GM21381 (cell line): ENCODE measurements at regions not wholly inside any gene's neighbourhood (a gene's known extent, or its start where the extent isn't known, plus 50 kb on each side); places are given as distances from the start of the nearest gene placed in this dataset.

ENCODE experiments used
- ATAC-seq: cut with Tn5 transposase; IDR thresholded peaks from one replicate; pipeline ENCODE4 v1.9.1; 2021; ENCODE audit warnings: mild to moderate bottlenecking, moderate library complexity; ENCODE audit not compliant: unreplicated experiment

- ATAC-seq: no peak
Measured at GRCh38 chr13:99717959-99718674, 216.8 kb downstream of the TM9SF2 start.

GRCh38 chr13:99709134-99709533 lies 207.9 kb downstream of the TM9SF2 start:
- no peak for ATAC-seq

- ATAC-seq: no peak
Measured at GRCh38 chr13:99704390-99704789, 203.1 kb downstream of the TM9SF2 start.

- ATAC-seq: no peak
Measured at GRCh38 chr13:99703908-99704307, 202.6 kb downstream of the TM9SF2 start.

GRCh38 chr13:99702687-99703319 lies 201.5 kb downstream of the TM9SF2 start:
- no peak for ATAC-seq

- no peak for ATAC-seq
Measured at GRCh38 chr13:99700468-99700867, 199.2 kb downstream of the TM9SF2 start.

GRCh38 chr13:99698816-99699099 lies 197.5 kb downstream of the TM9SF2 start:
- no peak for ATAC-seq

GRCh38 chr13:99698010-99698815 lies 196.9 kb downstream of the TM9SF2 start:
- no peak for ATAC-seq

- no peak for ATAC-seq
Measured at GRCh38 chr13:99695857-99696256, 194.6 kb downstream of the TM9SF2 start.

- no peak for ATAC-seq
Measured at GRCh38 chr13:99693852-99694611, 192.8 kb downstream of the TM9SF2 start.

GRCh38 chr13:99693351-99693750 lies 192.1 kb downstream of the TM9SF2 start:
- no peak for ATAC-seq

GRCh38 chr13:99692854-99693253 lies 191.6 kb downstream of the TM9SF2 start:
- no peak for ATAC-seq

GRCh38 chr13:99691552-99691951 lies 190.3 kb downstream of the TM9SF2 start:
- ATAC-seq: no peak

- ATAC-seq: no peak
Measured at GRCh38 chr13:99690426-99691174, 189.3 kb downstream of the TM9SF2 start.

- no peak for ATAC-seq
Measured at GRCh38 chr13:99689955-99690354, 188.7 kb downstream of the TM9SF2 start.

GRCh38 chr13:99688776-99689175 lies 187.5 kb downstream of the TM9SF2 start:
- no peak for ATAC-seq

GRCh38 chr13:99687723-99688397 lies 186.6 kb downstream of the TM9SF2 start:
- no peak for ATAC-seq

GRCh38 chr13:99686944-99687411 lies 185.7 kb downstream of the TM9SF2 start:
- no peak for ATAC-seq

GRCh38 chr13:99686157-99686572 lies 184.9 kb downstream of the TM9SF2 start:
- ATAC-seq: no peak

GRCh38 chr13:99681695-99682094 lies 180.4 kb downstream of the TM9SF2 start:
- ATAC-seq: no peak
